GM06990 (cell line): ENCODE measurements at regions not wholly inside any gene's neighbourhood (a gene's known extent, or its start where the extent isn't known, plus 50 kb on each side); places are given as distances from the start of the nearest gene placed in this dataset.

Source experiments
- DNase-seq: peaks from one replicate; pipeline ENCODE4 v3.0.0-alpha.2; 2011; ENCODE audit not compliant: insufficient read length; ENCODE audit errors: extremely low read depth
- H3K27me3 ChIP-seq: replicated peaks from 2 replicates; pipeline ENCODE4 v1.6.0; 2011; ENCODE audit warnings: low read length; ENCODE audit not compliant: control insufficient read depth, insufficient read depth
- H3K36me3 ChIP-seq: 2 replicates; pipeline ENCODE4 v1.5.1; 2011; ENCODE audit warnings: low read length; ENCODE audit not compliant: control insufficient read depth, insufficient read depth
- H3K4me3 ChIP-seq: replicated peaks from 2 replicates; pipeline ENCODE4 v1.5.1; 2011; ENCODE audit warnings: low read depth, mild to moderate bottlenecking, control low read depth, low read length
- CTCF ChIP-seq: IDR thresholded peaks from 2 replicates; pipeline ENCODE4 v1.5.1; 2011; ENCODE audit warnings: low read length, control low read depth, mild to moderate bottlenecking, inconsistent platforms; ENCODE audit not compliant: insufficient read depth, poor library complexity, severe bottlenecking

- no peaks in the 10 kb centered on the region for H3K27me3 ChIP-seq
- H3K36me3 ChIP-seq = no peaks in the 10 kb centered on the region
- no peak overlapping the region for H3K4me3 ChIP-seq
- DNase-seq = no peak
- no peak for TF ChIP-seq CTCF
Observed at GRCh38 chr3:160128056-160128455, 97.2 kb upstream of the C3orf80 start.

- Histone ChIP-seq H3K36me3 (no peaks in the 10 kb centered on the region), H3K4me3 (no peak overlapping the region), H3K27me3 (no peaks in the 10 kb centered on the region)
- peak; percentile 31 for DNase-seq
- TF ChIP-seq CTCF = no peak
Observed at GRCh38 chr3:160129459-160130061, 95.7 kb upstream of the C3orf80 start.

- Histone ChIP-seq H3K36me3 (no peaks in the 10 kb centered on the region), H3K4me3 (no peak overlapping the region), H3K27me3 (no peaks in the 10 kb centered on the region)
- TF ChIP-seq CTCF = no peak
- DNase-seq = no peak
Observed at GRCh38 chr3:160130071-160130470, 95.2 kb upstream of the C3orf80 start.

GRCh38 chr3:160130950-160131349 is 94.3 kb upstream of the C3orf80 start:
- DNase-seq = no peak
- H3K36me3 ChIP-seq = no peaks in the 10 kb centered on the region
- H3K27me3 ChIP-seq = no peaks in the 10 kb centered on the region
- no peak for TF ChIP-seq CTCF
- H3K4me3 ChIP-seq = no peak overlapping the region

- H3K27me3 ChIP-seq = no peaks in the 10 kb centered on the region
- H3K36me3 ChIP-seq = no peaks in the 10 kb centered on the region
- no peak for DNase-seq
- no peak overlapping the region for H3K4me3 ChIP-seq
- no peak for TF ChIP-seq CTCF
Observed at GRCh38 chr3:160132226-160132625, 93.0 kb upstream of the C3orf80 start.

GRCh38 chr3:160133757-160134156 is 91.5 kb upstream of the C3orf80 start:
- DNase-seq = no peak

More at GRCh38 chr3:160133757-160134156, 91.5 kb upstream of the C3orf80 start:
- Histone ChIP-seq H3K4me3 (no peak overlapping the region), H3K36me3 (no peaks in the 10 kb centered on the region), H3K27me3 (no peaks in the 10 kb centered on the region)
- TF ChIP-seq CTCF = peak; percentile 13
